HS-5 (cell line): ENCODE measurements at regions not wholly inside any gene's neighbourhood (a gene's known extent, or its start where the extent isn't known, plus 50 kb on each side); places are given as distances from the start of the nearest gene placed in this dataset.

Experiments
- DNase-seq: peaks from one replicate; pipeline ENCODE4 v3.0.0-alpha.2; 2012; ENCODE audit warnings: low read depth

DNA sequence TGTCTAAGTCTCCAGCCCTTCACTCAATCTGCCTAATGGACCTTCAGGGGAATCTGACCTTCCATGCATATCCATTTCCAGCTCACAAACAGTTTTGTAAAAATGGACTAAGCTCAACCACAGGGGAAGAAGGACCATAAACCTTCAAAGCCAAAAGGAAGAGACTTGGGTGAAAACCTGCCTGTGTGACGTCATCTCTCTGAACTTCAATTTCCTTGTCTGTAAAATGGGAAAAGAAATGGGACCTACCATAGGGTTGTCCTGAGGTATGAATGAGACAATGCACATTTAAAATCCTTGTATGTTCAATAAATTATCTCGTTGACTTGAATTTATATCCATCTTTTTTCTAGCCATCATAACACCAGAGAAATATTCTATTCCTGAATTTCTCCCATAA lies 370.7 kb downstream of the INSC start:
- no peak for DNase-seq

DNA sequence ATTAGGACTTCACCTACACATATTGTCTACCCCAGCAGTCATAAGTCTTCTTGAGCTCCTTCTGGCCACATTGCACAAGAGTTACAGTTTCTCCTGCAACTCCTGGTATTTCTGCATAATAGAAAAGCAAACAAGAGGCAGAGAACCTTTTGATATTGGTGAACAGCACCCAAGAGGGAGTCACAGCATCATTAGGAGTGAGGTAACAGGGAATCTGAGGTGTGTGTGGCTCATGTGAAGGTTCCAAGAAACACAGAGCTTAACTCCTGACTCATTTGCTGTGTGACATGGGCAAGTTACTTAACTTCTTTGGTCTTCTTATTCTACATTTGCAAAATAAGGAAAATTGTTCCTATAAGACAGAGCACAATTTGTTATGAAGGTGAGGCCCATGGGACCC lies 374.6 kb downstream of the INSC start:
- DNase-seq: no peak

DNA sequence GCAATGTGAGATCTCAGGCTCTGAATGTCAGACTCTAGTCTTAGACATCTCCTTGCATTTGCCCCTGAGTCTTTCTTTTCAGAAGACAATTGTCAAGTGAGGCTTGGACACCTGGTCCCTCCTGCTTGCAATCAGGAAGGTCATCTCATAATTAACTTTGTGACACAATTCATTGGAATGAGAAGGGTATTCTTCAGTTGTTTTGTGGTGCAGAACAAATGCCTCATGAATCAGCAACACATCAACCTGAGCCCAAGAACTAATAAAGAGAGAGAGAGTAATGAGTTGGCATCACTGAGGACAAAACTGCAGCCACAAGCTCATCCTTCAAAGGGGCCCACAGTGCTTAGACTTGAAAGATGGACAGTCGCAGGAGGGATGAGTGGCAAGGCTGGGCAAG lies 375.8 kb downstream of the INSC start:
- no peak for DNase-seq

DNA sequence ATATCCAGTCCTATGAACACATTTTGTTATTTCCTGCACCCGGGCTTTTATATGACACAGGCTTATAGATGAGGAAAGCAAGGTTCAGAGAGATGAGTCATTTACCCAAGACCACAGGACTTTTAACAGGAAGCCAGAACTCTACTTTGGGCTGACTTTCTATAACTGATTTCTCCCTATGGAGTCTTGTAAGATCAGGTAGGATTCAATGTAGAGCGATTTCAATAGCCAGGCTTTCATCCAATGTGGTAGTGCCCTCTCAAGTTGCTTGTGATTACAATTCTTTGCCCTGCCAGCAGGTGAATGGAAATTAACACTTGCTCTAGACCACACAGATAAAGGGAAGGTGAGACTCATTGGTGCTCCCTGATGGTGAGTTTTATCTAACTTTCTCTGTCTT lies 378.3 kb downstream of the INSC start:
- no peak for DNase-seq

DNA sequence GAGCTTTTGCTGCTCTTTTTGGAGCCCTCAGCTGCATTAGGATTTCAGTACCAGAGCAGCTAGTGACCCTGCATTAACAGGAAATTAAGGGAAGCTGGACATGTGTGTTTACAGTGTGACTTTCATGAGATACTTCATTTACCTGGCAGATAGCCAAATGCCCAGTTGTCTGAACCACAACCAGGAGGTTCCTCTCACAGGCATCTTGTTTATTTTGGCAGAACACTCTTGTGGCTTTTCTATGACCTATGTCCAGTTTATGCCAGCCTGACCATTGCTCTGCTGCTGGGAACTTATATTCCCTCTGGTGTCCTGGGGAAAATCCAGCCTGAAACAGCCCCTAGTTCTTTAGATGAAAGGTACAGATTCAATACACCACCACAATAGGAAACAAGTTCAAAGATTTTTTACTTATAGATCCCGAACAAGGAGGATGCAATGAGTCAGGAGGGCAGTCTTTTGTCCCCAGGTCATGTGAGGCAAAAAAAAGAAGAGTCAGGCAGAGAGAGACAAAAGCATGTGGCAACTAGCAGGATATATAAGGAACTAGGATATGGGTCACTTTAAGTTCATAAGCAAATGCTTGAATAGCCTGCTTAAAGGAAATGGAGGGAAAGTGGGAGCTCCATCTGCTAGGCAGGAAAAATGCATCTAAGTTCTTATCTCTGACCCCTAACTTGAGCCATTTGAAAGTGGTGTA lies 379.3 kb downstream of the INSC start:
- no peak for DNase-seq

DNA sequence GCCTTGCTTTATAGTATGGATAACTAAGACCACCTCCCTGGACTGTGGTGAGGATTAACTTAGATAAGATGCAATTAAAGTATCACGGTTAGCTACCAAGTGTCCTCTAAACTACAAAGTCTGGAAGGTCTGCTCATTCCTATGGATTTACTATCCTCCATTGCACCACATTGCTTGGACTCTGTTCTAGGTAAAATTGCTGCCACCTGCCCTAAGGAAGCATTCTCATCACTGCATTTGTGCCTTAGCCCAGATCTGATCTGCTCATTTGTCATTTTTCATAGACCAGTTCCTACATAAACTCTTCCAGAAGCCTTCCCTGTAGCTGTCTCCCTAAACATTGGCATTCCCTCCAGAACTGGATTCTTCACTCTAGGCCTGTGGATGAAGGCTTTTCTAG lies 380.0 kb downstream of the INSC start:
- no peak for DNase-seq

DNA sequence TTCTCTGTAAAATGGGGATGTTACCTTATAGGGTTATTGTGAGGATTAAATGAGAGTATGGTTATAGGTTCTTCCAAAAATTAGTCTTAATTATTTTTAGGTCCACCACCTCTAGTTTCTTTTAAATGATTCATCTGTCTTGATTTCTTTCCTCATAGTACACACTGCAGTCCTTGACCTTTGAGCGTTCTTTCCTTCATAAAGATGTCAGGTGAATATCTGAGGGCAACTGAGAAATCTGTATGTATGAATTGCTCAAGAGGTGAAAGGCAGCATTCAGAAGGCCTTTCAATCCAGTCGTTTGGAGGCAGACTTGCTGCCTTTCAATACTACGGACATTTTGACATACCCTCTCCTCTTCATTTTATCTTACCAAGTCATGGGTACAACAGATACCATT lies 380.7 kb downstream of the INSC start:
- DNase-seq: no peak

DNA sequence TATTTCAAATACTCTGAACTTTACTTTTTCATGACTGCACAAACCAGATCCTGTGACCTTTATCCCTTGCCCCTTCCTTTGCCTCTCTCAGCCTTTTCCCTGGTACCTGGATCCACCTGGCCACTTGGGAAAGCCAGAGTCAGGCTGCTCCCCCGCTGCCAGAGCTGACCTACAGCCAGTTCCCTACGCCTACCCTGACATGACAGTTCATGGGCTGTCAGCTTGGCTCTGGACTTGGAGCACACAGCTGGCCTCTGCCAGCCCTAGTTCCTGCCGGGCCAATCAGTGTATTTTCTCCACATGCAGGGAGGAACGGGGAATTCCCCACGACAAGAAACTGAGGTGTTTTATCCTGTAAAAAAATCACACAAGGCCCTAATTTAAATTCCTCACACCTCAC lies 382.6 kb downstream of the INSC start:
- DNase-seq: no peak

DNA sequence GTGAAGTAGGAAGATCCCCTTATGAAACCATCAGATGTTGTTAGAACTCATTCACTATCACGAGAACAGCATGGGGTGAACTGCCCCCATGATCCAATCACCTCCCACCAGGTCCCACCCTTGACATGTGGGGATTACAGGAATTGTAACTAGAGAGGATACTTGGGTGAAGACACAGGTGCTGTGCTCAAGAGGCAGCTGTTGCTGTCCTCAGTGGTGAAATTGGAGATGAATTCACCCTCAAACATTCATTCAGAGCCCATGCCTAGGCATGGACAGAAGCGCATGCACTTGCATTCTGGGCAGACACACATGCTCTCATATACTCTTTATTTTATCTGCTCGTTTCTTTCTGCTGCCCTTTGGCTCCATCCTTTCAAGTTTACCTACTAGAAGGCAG lies 385.0 kb downstream of the INSC start:
- DNase-seq: no peak

DNA sequence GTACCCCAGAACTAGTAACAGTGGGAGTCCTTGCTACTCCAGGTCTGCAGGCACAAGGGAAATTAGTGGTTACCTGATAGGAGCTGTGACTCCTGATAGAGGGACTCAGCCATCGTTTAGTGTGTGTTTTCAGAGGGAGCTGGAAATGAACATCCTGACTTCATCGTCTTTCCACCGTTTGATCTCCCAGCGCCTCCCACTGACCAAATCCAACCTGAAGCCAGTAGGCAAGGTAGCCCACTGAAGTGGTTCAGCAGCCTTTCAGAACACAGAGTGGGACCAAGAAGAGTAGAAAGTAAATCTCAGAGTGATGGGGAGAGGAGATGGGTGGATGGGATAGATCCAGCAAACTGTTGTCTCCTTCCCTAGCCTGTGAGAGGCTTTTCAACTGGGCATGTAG lies 385.9 kb downstream of the INSC start:
- DNase-seq: no peak

DNA sequence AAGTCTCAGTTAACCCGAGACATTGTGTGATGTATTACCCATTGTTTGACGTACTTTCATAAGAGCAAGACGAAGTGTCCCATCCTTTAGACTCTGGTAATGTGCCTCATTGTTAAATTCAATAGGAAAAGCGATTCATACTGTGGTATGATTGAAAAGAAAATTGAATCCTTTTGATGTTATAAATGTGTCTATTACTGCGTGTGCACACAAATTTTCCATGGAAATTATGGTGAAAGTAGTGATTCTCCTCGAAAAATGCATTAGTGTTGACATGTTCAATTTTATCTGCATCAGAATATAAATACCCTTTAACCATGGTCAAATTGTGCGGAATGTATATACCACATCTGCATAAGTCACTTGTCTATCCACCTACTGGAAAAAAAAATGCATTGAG lies 386.8 kb downstream of the INSC start:
- DNase-seq: no peak

DNA sequence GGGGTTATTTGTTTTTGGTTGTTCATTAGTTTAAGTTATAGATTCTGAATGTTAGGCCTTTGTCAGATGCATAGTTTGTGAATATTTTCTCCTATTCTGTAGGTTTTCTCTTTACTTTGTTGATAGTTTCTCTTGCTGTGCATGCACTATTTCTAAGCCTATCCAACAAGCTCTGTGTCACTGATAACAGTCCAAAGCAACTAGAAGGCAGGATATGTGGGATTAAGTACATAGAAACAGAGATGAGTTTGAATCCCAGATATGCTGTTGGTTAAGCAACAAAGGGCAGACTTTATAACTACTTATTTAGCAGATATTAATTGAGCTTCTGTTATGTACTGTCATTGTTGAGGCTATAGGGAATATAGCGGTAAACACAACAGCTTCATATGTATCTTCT lies 390.4 kb downstream of the INSC start:
- no peak for DNase-seq

DNA sequence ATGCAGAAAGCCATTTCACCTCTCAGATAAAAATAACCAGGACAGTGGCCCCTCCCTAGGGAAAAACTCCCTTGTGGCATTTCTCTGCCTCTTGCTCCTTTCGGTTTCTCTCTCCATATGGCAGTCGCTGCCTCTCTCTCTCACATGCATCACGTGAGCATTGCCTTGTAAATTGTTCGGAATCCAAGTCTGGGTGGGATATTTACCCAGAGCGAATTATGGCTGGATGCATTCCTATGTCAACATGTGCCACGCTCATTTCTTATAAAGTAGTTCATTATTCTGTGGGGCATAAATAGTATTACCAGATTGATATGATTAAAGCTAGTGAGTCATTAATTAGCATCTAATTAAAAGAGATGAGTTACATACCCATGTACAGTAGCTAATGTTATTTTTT lies 392.9 kb downstream of the INSC start:
- no peak for DNase-seq

DNA sequence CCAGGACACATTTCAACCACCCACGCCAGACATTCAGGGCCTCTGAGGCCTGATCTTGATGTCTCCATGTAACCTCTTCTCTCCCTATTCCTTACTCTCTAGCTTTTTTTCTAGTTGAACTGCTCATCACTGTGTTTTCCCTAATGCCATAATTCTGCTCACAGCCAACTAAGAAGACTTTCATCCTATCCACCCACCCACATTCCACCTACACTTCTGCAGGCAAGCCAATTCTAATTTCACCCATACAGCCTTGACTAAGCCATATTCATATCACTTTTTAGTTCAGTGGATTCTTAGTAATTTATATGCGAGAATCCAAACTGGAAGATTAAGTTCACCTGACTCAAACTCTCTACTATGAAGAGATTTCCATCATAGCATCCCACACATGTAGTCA lies 394.4 kb downstream of the INSC start:
- DNase-seq: no peak

DNA sequence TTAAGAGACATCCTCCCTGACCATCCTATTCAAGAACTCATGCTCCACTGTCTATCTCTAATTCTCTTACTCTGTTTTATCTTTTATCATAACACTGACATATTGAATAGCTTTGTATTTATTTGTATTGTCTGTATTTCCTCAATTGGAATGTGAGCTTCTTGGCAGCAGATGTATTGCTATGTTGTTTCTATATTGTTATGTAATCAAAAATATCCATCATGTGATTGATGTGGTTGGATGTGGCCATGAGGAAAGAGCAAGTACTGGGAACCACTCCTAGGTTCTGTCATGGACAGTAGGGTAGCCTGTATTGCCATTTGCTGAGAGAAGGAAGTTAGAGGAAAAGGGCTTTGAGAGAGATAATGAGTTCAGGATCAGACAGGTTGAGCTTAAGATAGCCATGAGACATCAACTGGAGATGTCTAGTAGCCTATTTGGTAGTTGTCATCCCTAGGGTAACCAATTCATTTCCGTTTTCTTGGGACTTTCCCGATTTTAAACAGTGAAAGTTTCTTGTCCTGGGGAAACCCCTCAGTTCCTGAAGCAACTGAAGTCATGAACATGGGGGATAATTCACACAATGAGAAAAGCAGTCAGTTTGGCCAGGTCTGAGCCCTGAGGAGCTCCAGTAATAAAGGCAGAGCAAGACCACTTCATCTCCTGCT lies 404.5 kb downstream of the INSC start:
- no peak for DNase-seq

DNA sequence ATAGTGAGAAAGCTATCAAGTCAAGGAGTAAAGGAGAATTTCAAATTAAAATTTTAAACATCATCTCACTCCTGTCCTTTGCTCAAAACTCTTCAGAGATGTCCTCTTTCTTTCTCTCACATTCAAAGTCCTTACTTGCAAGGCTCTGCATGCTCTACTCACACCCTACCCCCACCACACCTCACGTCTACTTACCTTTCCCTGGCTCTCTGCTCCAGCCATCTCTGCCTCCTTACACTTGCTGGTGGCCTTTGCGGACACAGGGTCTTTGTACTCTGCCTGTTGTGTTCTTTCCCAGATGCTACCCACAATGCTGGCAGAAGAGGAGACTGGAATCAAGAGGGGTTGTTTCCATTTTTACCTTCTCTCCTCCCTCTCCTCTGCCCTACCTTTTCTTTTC lies 405.2 kb downstream of the INSC start:
- no peak for DNase-seq

DNA sequence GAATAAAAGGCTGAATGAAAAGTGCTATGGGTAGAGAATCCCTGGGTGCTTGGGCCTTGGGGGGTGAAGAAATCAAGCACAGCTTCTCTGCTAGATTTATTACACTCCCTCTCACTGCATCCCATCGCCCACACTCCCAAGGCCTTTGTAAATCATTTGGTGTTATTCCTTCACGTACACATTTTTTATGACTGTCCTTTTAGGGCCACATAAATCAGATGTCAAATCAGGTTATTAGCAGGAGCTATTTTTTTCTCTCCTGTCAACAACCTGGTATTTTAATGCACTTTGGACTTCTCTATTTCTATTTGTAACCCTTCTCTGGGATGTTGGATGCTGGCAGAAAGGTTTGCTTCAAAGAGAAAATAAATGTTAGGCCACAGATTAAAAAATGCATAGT lies 408.8 kb downstream of the INSC start:
- DNase-seq: no peak

DNA sequence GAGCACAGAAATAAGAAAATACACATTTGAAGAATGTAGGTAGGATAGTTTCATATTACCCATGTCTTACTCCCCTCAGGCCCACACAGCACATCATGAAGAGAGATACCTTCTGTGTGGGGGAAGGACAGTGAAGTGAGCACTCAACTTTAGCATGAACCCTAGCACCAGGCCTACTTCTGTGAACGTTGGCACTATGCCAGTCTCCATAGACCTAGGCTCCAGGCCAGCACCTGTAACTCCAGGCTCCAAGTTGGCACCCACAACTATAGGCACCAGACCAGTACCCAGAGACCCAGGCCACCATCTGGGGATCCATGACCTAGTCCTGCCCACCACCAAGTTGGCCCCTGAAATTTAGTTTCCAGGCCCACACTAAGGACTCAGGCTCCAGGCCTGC lies 410.9 kb downstream of the INSC start:
- DNase-seq: no peak

DNA sequence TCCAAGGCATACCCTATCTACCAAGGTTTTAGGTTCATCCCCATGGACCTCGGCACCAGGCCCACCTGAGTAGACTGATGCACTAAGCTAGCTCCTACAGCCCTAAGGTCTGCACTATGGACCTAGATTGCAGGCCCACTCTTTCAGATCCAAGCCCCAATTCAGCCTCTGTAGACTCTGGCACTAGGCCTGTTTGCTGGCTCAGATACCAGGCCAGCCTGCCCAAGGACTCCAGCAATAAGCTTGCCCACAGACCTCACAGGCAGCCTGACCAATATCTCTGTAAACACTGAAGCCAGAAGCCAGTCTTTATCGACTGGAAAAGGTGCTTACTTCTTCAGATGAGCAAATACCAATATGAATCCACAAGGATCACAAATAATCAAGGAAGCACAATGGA lies 411.3 kb downstream of the INSC start:
- no peak for DNase-seq

DNA sequence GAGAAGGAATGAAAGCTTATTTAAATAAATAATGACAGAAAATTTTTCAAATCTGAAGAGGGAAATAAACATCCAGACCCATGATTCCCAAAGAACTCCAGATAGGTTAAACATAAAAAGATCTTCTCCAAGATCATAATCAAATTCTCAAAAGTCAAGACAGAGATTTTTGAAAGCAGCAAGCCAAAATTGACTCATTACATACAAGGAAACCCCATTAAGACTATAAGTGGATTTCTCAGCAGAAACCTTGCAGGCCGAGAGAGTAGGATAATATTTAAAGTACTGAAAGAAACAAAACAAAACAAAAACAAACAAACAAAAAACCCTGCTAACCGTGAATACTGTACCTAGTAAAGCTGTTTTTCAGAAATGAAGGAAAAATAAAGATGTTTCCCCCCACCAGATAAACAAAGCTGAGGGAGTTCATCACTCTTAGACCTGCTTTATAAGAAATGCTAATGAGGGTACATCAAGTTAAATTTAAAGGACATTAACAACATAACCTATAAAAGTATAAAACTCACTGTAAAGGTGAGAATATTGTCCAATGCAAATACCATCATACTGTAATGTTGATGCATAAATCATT lies 412.2 kb downstream of the INSC start:
- no peak for DNase-seq

DNA sequence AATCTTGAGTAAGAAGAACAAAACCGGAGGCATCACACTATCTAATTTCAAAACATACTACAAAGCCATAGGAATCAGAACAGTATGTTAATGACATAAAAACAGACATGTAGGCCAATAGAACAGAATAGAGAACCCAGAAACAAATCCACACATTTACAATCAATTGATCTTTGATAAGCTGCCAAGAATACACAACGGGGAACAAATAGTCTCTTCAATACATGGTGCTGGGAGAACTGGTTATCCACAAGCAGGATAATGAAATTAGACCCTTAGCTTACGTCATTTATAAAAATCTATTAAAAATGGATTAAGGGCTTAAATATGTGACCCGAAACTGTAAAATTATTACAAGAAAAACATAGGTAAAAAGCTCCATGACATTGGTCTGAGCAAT lies 417.7 kb downstream of the INSC start:
- no peak for DNase-seq

DNA sequence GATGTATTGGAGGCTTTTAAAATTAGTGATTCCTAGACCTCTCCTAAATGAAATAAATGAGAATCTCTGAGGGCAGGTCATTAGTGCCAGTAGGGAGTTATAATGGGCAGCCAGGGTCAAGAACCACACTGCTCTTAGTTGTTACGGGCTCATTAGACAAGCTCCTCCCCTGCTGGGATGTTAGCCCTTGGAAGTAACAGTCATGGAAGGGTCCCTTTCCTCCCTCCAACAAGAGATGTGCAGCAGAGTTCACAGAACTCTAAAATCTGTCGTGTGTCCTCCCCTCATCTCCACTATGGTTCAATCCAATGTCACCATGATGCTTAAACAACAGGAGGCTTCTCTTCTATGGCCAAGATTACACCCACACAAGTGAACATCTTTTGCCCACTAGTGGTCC lies 419.5 kb downstream of the INSC start:
- DNase-seq: no peak

DNA sequence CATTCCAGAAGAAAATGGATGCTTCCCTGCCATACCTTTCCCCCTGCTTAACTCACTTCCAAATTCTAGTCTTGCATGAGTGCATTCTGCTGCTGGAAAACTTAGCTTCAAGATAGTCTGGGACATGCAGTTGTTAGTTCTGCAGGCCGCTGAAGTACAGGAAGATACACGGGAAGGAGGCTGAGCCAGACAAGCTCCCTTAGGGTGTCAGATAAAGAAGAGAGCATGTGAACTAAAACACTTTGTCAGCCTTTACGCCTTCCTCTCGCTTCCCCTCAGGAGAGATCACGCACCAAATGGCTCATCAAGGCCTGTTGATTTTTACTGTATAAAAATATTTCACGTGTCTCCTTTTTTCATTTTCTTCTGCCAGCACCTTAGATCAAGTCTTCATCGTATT lies 420.7 kb downstream of the INSC start:
- no peak for DNase-seq

DNA sequence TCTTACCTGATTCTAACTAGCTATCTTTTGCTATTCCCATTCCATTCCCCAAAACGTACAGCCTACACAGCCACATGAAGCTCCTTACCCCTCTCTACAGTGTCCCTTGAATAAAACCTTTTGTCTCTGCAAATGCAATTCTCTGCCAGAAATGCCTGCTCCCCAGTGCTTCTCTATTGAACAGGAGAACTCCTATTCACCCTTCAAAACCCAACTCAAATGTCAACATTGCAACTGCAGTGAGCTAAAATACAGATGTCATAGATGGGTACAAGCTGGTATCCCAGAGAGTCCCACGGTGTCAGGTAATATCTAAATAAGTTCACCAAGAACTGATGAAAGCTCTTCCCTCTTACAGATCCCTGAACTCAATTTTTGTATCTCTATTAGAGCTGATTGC lies 421.7 kb downstream of the INSC start:
- DNase-seq: no peak
